ENCODE measurements at regions not wholly inside any gene's neighbourhood (a gene's known extent, or its start where the extent isn't known, plus 50 kb on each side); places are given as distances from the start of the nearest gene placed in this dataset.
"Not testable (repeated sequence)": the region's sequence is repeated elsewhere in the genome, so short reads cannot be mapped to it uniquely, and the experiment has no call there.

DNA sequence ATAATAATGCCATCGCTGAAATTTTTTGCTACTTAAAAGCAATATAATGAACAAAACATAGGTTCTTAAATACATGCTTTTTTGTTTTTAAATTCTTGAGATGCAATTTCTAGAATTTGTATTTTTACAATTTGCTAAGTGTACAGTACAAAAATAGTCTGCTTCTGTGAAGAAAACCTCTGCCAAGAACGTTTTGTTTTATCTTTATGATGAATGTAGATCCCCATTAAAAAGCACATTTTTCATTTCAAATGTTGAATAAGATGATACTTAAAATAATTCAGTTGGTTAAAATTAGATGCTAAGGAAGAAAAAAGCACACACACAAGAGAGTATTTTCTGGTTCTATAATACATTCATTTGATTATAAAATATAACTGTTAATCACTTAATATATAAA is 1358.5 kb upstream of the CITED2 start:
- in situ Hi-C loops (cut with HindIII; ENCODE audit: low sequenced_read_pairs), result no loop called here

- in situ Hi-C loops (cut with HindIII; ENCODE audit: low sequenced_read_pairs), result no loop called here
Measured at GRCh38 chr6:140732155-140732554, 1357.7 kb upstream of the CITED2 start.

DNA sequence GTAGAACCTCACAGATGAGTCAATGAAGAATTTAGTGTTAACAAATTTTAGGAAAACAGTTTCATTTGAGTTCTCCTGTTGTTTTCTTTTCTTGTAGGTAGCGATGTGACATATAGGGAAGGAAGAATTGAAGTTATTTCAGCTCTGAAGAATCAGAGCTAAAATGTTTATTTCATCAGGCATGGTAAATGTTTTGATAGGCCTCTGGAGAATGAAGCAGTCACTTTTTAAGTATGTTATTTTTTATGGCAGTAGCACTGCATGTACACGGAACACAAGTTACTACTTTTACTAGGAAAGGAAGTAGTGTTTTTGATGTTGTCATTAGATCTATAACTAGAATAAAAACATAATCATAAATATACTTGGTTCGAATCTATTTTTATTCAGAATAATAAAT is 1357.3 kb upstream of the CITED2 start:
- in situ Hi-C loops (cut with HindIII; ENCODE audit: low sequenced_read_pairs), result no loop called here

- in situ Hi-C loops (cut with HindIII; ENCODE audit: low sequenced_read_pairs), result no loop called here
Measured at GRCh38 chr6:140729521-140729920, 1355.1 kb upstream of the CITED2 start.

DNA sequence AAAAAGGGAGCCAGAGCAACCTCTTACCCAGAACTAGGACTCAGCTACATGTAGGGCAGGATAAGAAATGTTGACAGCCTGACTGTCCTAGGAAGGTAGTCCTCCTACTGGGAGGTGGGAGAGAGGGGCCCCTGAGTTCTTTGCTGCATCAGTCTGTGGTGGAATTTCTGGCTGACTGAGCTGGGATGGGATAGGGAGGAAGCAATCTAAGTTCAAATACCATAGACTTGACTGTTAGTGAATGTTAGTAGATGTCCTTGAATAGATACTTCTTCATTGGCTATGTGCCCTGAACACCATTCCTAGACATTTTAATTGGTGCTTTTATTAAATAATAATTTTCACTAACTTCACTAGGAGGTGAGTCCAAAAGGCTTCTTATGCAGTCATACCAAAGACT is 1343.6 kb upstream of the CITED2 start:
- in situ Hi-C loops (cut with HindIII; ENCODE audit: low sequenced_read_pairs), result no loop called here

GRCh38 chr6:140713495-140713894 is 1339.0 kb upstream of the CITED2 start:
- in situ Hi-C loops (cut with HindIII; ENCODE audit: low sequenced_read_pairs), result no loop called here

- in situ Hi-C loops (cut with HindIII; ENCODE audit: low sequenced_read_pairs), result no loop called here
Measured at GRCh38 chr6:140711019-140711613, 1336.7 kb upstream of the CITED2 start.

DNA sequence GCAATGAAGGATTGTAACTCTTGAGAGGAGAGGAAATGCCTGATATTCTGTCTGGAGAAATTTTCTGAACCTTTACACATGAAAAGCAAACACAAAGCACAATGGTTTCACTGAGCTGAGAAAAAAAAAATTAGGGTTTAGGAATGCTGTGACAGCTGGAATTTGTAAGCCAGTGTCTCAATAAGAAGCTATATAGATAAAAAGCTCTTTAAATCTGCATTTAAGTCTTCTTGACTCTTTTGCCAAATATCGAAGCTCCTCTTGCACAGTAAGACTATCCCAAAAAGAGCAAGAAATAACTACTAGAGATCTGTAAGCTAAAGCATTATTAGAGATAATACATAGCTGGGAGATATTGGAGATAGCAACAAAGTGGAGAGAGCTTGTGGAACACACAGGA is 1334.0 kb upstream of the CITED2 start:
- in situ Hi-C loops (cut with HindIII; ENCODE audit: low sequenced_read_pairs), result no loop called here

- in situ Hi-C loops (cut with HindIII; ENCODE audit: low sequenced_read_pairs), result not testable (repeated sequence)
Measured at GRCh38 chr6:140704008-140704407, 1329.6 kb upstream of the CITED2 start.

DNA sequence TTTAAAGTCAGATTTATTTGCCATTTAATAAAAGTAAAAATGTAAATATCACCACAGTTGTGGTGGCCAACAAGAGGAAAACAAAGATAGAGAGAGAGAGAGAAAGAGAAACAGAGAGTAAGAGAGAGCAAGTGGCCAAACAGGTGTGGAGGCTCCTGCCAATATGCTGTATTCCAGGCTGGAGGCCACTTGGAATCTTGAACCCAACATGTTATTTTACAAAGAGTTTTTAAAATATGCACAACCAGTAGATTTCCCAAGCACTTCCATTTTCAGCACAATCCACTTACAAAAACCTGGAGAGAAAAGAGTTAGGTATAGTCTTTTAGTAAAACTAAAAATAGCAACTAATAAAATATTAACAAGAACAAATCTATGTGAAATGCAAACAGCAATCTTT is 1323.1 kb upstream of the CITED2 start:
- in situ Hi-C loops (cut with HindIII; ENCODE audit: low sequenced_read_pairs), result no loop called here

DNA sequence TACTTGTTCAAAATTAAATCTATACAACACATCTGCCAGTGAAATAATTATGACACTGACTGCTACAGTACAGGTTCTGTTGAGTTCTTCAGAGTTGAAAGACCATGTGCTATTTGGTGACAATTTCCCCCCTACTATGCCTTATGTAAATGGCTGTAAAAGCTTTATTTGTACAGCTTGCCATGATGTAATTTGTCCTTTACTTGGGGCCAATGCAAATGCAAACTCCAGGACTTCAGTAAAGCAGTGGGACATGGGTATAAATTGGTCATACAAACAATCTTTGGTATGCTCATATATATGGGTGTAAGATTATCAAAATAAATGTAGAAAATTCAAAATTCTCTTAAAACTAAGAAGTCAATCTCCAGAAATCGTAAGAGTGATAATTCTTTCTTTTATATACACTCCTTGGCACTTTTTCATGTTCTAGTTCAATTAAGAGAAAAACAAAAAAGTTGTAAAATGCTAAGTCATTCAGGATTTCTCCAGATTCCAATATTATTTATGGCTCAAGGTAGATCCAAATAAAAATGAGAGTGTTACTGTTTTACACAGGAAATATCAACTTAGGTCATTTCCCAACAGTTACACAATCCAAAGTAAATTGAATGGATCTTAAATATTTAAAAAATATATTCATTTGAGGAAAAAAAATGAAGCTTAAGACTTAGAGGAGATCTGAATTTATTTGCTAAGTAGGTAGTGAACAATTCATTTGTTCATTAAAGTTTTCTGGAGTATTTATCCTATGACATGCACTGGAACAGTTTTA is 1310.5 kb upstream of the CITED2 start:
- in situ Hi-C loops (cut with HindIII; ENCODE audit: low sequenced_read_pairs), result no loop called here

DNA sequence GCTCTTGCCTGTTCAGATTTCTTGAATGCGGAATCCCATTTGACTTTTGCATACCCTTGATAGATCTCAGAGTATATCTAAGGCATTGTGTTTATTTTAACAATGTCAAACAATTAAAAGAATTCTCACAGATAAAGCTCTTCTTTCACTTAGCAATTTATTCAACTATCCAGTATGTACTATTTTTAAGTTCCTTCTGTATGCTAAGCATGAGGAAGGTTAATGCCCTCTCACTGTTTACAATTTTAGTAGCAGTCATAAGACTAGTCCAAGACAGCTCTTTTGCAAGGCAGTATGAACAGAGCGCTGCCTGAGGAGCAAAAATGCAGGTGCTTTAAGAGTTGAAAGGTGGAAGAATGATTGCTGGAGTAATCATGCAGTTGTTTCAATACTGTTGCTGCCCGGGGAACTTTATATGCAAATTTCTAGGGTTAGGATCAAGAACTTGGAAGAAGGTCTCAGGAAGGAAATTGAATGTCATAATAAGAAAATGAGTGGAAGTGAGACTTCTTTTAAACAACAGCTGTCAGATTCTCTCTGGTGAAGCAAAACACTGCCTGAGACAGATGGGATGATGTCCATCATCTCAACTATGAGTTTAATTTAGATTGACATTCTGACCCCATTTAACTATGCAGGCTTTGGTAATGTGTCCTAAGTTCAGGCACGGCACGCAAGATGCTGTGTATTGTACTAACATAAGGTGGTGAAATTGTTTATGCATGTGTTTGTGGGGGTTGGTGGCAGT is 1303.5 kb upstream of the CITED2 start:
- in situ Hi-C loops (cut with HindIII; ENCODE audit: low sequenced_read_pairs), result no loop called here

DNA sequence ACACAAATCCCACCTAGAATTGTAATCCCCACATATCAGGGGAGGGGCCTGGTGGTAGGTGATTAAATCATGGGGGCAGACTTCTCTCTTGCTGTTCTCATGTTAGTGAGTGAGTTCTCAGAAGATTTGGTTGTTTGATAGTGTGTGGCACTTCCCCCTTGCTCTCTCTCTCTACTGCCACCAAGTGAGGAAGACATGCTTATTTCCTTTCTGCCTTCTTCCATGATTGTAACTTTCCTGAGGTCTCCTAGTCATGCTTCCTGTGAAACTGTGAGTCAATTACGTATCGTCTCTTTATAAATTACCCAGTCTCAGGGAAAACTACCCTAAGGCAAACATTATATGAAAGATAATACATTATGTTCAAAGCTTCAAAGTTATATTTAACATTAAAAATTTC is 1297.5 kb upstream of the CITED2 start:
- in situ Hi-C loops (cut with HindIII; ENCODE audit: low sequenced_read_pairs), result no loop called here

- in situ Hi-C loops (cut with HindIII; ENCODE audit: low sequenced_read_pairs), result no loop called here
Measured at GRCh38 chr6:140670021-140670420, 1295.6 kb upstream of the CITED2 start.

DNA sequence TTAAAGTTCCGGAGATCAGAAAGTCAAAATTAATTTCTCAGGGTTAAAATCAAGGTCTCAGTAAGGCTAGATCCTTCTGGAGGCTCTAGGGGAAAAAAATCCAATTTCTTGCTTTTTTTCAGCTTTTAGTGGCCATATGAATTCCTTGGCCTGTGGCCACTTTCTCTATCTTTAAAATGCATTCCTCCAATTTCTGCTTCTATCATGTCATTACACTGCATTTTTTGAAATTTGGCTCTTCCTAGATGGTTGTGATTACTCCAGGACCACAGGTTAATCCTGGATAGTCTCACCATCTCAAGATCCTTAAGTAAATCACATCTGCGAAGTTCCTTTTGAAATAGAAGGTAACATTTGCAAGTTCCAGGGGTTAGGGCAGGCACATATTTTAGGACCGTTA is 1294.9 kb upstream of the CITED2 start:
- in situ Hi-C loops (cut with HindIII; ENCODE audit: low sequenced_read_pairs), result no loop called here

DNA sequence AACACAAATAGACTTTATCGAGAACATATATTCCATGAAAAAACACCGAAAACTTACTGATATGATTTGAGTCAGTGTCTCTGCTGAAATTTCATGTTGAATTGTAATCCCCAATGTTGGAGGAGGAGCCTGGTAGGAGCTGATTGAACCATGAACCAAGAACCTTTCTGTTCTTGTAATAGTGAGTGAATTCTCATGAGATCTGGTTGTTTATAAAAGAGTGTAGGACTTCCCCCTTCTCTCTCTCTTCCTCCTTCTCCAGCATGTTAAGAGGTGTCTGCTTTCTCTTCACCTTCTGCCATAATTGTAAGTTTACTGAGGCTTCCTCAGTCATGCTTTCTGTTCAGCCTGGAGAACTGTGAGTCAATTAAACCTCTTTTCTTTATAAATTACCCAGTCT is 1289.3 kb upstream of the CITED2 start:
- in situ Hi-C loops (cut with HindIII; ENCODE audit: low sequenced_read_pairs), result no loop called here

- in situ Hi-C loops (cut with HindIII; ENCODE audit: low sequenced_read_pairs), result no loop called here
Measured at GRCh38 chr6:140663094-140663493, 1288.6 kb upstream of the CITED2 start.

DNA sequence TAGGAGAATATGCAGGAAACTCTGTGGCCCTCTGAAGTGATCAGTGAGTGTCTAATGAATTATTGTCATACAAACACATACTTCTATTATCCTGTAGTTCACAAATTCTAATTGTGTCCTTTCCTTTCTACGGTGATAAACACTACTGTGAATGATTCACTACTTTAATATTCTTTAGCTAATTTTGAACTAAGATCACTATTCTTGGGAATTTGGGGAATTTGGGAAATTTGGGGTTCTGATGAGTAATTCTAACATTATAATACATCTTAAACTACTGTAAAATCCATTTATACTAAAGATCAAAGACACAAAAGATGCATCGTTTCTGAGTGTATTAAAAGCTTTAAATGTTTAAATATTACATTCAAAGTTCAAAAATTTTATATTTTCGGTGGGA is 1287.2 kb upstream of the CITED2 start:
- in situ Hi-C loops (cut with HindIII; ENCODE audit: low sequenced_read_pairs), result no loop called here

GRCh38 chr6:140660295-140660694 is 1285.8 kb upstream of the CITED2 start:
- in situ Hi-C loops (cut with HindIII; ENCODE audit: low sequenced_read_pairs), result no loop called here

- in situ Hi-C loops (cut with HindIII; ENCODE audit: low sequenced_read_pairs), result no loop called here
Measured at GRCh38 chr6:140653972-140654371, 1279.5 kb upstream of the CITED2 start.

DNA sequence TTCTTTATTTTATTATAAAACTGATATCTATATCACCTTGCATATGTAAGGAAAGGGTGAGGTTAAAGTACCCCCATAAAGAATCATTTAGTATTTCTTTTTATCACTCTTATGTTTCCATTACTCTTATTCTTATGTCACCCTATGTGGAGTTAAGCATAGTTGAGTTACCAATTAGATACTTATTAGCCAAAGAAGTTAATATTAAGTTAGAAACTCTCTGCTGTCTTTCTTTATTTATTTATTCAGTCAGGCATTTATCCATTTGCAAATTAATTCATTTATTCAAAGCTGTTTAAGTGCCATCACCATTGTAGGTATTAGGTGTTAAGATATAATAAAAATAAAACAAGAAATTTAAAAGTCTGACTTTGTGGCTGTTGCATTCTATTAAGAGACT is 1279.1 kb upstream of the CITED2 start:
- in situ Hi-C loops (cut with HindIII; ENCODE audit: low sequenced_read_pairs), result no loop called here

GRCh38 chr6:140649502-140649901 is 1275.1 kb upstream of the CITED2 start:
- in situ Hi-C loops (cut with HindIII; ENCODE audit: low sequenced_read_pairs), result not testable (repeated sequence)

All from DLD1 (cell line).